ENCODE measurements at regions not wholly inside any gene's neighbourhood (a gene's known extent, or its start where the extent isn't known, plus 50 kb on each side); places are given as distances from the start of the nearest gene placed in this dataset.

- H3K9me3 ChIP-seq (ENCODE audit: insufficient read depth, low read depth, low read length), result no peaks in the 10 kb centered on the region
- H3K4me1 ChIP-seq (ENCODE audit: insufficient read depth, low read length, poor library complexity, severe bottlenecking), result peaks cover 11% of the 10 kb centered on the region
- no peaks in the 10 kb centered on the region for H3F3A ChIP-seq (ENCODE audit: low read depth)
- no peaks in the 10 kb centered on the region for H3K9me2 ChIP-seq (replicated peaks; ENCODE audit: low read depth, low read length)
- H3K79me2 ChIP-seq (ENCODE audit: insufficient read depth, low read length), result no peaks in the 10 kb centered on the region
- no peaks in the 10 kb centered on the region for H3K27me3 ChIP-seq (ENCODE audit: insufficient read depth, low read length, poor library complexity, severe bottlenecking)
- H3K4me3 ChIP-seq (ENCODE audit: low read length, poor library complexity, severe bottlenecking), result no peak overlapping the region
- no peaks in the 10 kb centered on the region for H4K20me1 ChIP-seq (ENCODE audit: insufficient read depth, low read length, poor library complexity, severe bottlenecking)
- no peak overlapping the region for H3K9ac ChIP-seq (ENCODE audit: low read depth, low read length, poor library complexity, severe bottlenecking)
- no peaks in the 10 kb centered on the region for H3K36me3 ChIP-seq (ENCODE audit: insufficient read depth, low read length)
- TF ChIP-seq EZH2phosphoT487 (IDR thresholded peaks at IDR 0.05; ENCODE audit: borderline replicate concordance) (no peak), CTCF (conservative IDR thresholded peaks at IDR 0.05; ENCODE audit: low read length) (no peak)
- H3K4me2 ChIP-seq (ENCODE audit: low read depth, low read length, poor library complexity, severe bottlenecking), result no peak overlapping the region
- no peak overlapping the region for H2AFZ ChIP-seq (ENCODE audit: low read length)
Observed at GRCh38 chr1:224535641-224536040, 80.5 kb upstream of the CNIH3 start.

- TF ChIP-seq CTCF (conservative IDR thresholded peaks at IDR 0.05; ENCODE audit: low read length) (no peak), EZH2phosphoT487 (IDR thresholded peaks at IDR 0.05; ENCODE audit: borderline replicate concordance) (no peak)
- no peak overlapping the region for H3K9ac ChIP-seq (ENCODE audit: low read depth, low read length, poor library complexity, severe bottlenecking)
- no peaks in the 10 kb centered on the region for H4K20me1 ChIP-seq (ENCODE audit: insufficient read depth, low read length, poor library complexity, severe bottlenecking)
- peaks cover 47% of the 10 kb centered on the region for H3K4me1 ChIP-seq (ENCODE audit: insufficient read depth, low read length, poor library complexity, severe bottlenecking)
- no peaks in the 10 kb centered on the region for H3K27me3 ChIP-seq (ENCODE audit: insufficient read depth, low read length, poor library complexity, severe bottlenecking)
- no peaks in the 10 kb centered on the region for H3K36me3 ChIP-seq (ENCODE audit: insufficient read depth, low read length)
- no peaks in the 10 kb centered on the region for H3K79me2 ChIP-seq (ENCODE audit: insufficient read depth, low read length)
- peak overlapping the region; percentile 33 for H3K4me3 ChIP-seq (ENCODE audit: low read length, poor library complexity, severe bottlenecking)
- H3F3A ChIP-seq (ENCODE audit: low read depth), result peaks cover 6% of the 10 kb centered on the region
- no peaks in the 10 kb centered on the region for H3K9me2 ChIP-seq (replicated peaks; ENCODE audit: low read depth, low read length)
- 0 out of 2 replicates have a peak overlapping the region, but pooled peaks have one; percentile 13 for H2AFZ ChIP-seq (ENCODE audit: low read length)
- no peaks in the 10 kb centered on the region for H3K9me3 ChIP-seq (ENCODE audit: insufficient read depth, low read depth, low read length)
- H3K4me2 ChIP-seq (ENCODE audit: low read depth, low read length, poor library complexity, severe bottlenecking), result peak overlapping the region; percentile 55
Observed at GRCh38 chr1:224539971-224540370, 76.1 kb upstream of the CNIH3 start.

- no peaks in the 10 kb centered on the region for H3K27me3 ChIP-seq (ENCODE audit: insufficient read depth, low read length, poor library complexity, severe bottlenecking)
- H3K9me3 ChIP-seq (ENCODE audit: insufficient read depth, low read depth, low read length), result no peaks in the 10 kb centered on the region
- TF ChIP-seq EZH2phosphoT487 (IDR thresholded peaks at IDR 0.05; ENCODE audit: borderline replicate concordance) (no peak), CTCF (conservative IDR thresholded peaks at IDR 0.05; ENCODE audit: low read length) (no peak)
- H3F3A ChIP-seq (ENCODE audit: low read depth), result peaks cover 6% of the 10 kb centered on the region
- H4K20me1 ChIP-seq (ENCODE audit: insufficient read depth, low read length, poor library complexity, severe bottlenecking), result no peaks in the 10 kb centered on the region
- no peak overlapping the region for H3K9ac ChIP-seq (ENCODE audit: low read depth, low read length, poor library complexity, severe bottlenecking)
- H3K36me3 ChIP-seq (ENCODE audit: insufficient read depth, low read length), result no peaks in the 10 kb centered on the region
- H3K4me3 ChIP-seq (ENCODE audit: low read length, poor library complexity, severe bottlenecking), result peak overlapping the region; percentile 33
- H2AFZ ChIP-seq (ENCODE audit: low read length), result no peak overlapping the region
- no peaks in the 10 kb centered on the region for H3K9me2 ChIP-seq (replicated peaks; ENCODE audit: low read depth, low read length)
- no peaks in the 10 kb centered on the region for H3K79me2 ChIP-seq (ENCODE audit: insufficient read depth, low read length)
- H3K4me2 ChIP-seq (ENCODE audit: low read depth, low read length, poor library complexity, severe bottlenecking), result peak overlapping the region; percentile 55
- H3K4me1 ChIP-seq (ENCODE audit: insufficient read depth, low read length, poor library complexity, severe bottlenecking), result peaks cover 47% of the 10 kb centered on the region
Observed at GRCh38 chr1:224540535-224540934, 75.6 kb upstream of the CNIH3 start.
